ENCODE measurements at regions not wholly inside any gene's neighbourhood (a gene's known extent, or its start where the extent isn't known, plus 50 kb on each side); places are given as distances from the start of the nearest gene placed in this dataset.
A peak's percentile ranks its signal among the peaks of the same experiment; 100 is the strongest.

GRCh38 chr4:41427931-41428600 lies 109.9 kb upstream of the LIMCH1 start:
- H3K27me3 ChIP-seq (ENCODE audit: control insufficient read depth, insufficient read depth, low read length), result no peaks in the 10 kb centered on the region
- no peak overlapping the region for H3K4me3 ChIP-seq (ENCODE audit: low read depth, low read length)
- H3K4me1 ChIP-seq (ENCODE audit: control insufficient read depth, insufficient read depth, low read length), result peaks cover 50% of the 10 kb centered on the region
- no peaks in the 10 kb centered on the region for H3K36me3 ChIP-seq (ENCODE audit: control insufficient read depth, insufficient read depth, low read length)
- peak overlapping the region; percentile 39 for H3K27ac ChIP-seq (ENCODE audit: low read depth, low read length)
- no peaks in the 10 kb centered on the region for H3K9me3 ChIP-seq (ENCODE audit: control insufficient read depth, insufficient read depth, low read length)
- H3K9ac ChIP-seq (ENCODE audit: low read depth, low read length), result no peak overlapping the region

- H3K9ac ChIP-seq (ENCODE audit: low read depth, low read length), result no peak overlapping the region
- peak overlapping the region; percentile 39 for H3K27ac ChIP-seq (ENCODE audit: low read depth, low read length)
- H3K27me3 ChIP-seq (ENCODE audit: control insufficient read depth, insufficient read depth, low read length), result no peaks in the 10 kb centered on the region
- H3K4me1 ChIP-seq (ENCODE audit: control insufficient read depth, insufficient read depth, low read length), result peaks cover 57% of the 10 kb centered on the region
- H3K36me3 ChIP-seq (ENCODE audit: control insufficient read depth, insufficient read depth, low read length), result no peaks in the 10 kb centered on the region
- no peak overlapping the region for H3K4me3 ChIP-seq (ENCODE audit: low read depth, low read length)
- H3K9me3 ChIP-seq (ENCODE audit: control insufficient read depth, insufficient read depth, low read length), result no peaks in the 10 kb centered on the region
Measured at GRCh38 chr4:41428601-41429279, 109.2 kb upstream of the LIMCH1 start.

- H3K4me3 ChIP-seq (ENCODE audit: low read depth, low read length), result no peak overlapping the region
- no peaks in the 10 kb centered on the region for H3K9me3 ChIP-seq (ENCODE audit: control insufficient read depth, insufficient read depth, low read length)
- H3K4me1 ChIP-seq (ENCODE audit: control insufficient read depth, insufficient read depth, low read length), result peaks cover 62% of the 10 kb centered on the region
- no peak overlapping the region for H3K9ac ChIP-seq (ENCODE audit: low read depth, low read length)
- no peaks in the 10 kb centered on the region for H3K27me3 ChIP-seq (ENCODE audit: control insufficient read depth, insufficient read depth, low read length)
- no peaks in the 10 kb centered on the region for H3K36me3 ChIP-seq (ENCODE audit: control insufficient read depth, insufficient read depth, low read length)
- H3K27ac ChIP-seq (ENCODE audit: low read depth, low read length), result no peak overlapping the region
Measured at GRCh38 chr4:41429280-41429669, 108.7 kb upstream of the LIMCH1 start.

DNA sequence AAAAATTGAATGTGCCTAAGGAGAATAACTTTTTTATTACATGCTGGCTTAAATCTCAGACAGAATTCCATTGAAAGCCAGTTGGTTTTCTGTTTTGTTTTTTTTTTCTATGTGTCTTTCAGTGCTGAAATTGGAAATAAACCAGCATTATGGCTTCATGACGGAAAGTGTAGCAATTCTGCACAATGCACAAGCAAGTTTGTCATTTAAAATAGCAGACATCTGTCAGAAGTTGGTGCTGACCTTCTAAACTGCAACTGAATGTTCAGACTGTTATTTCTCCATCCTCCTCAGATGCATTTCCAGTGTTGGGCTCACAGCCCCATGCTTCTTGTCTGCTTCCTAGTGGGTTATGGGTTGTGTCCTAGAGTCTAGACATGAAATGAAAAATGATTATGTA lies 107.2 kb upstream of the LIMCH1 start:
- H3K4me1 ChIP-seq (ENCODE audit: control insufficient read depth, insufficient read depth, low read length), result peaks cover 62% of the 10 kb centered on the region
- no peak overlapping the region for H3K4me3 ChIP-seq (ENCODE audit: low read depth, low read length)
- no peak overlapping the region for H3K9ac ChIP-seq (ENCODE audit: low read depth, low read length)
- peak overlapping the region; percentile 97 for H3K27ac ChIP-seq (ENCODE audit: low read depth, low read length)
- no peaks in the 10 kb centered on the region for H3K36me3 ChIP-seq (ENCODE audit: control insufficient read depth, insufficient read depth, low read length)
- H3K27me3 ChIP-seq (ENCODE audit: control insufficient read depth, insufficient read depth, low read length), result no peaks in the 10 kb centered on the region
- H3K9me3 ChIP-seq (ENCODE audit: control insufficient read depth, insufficient read depth, low read length), result no peaks in the 10 kb centered on the region

- Histone ChIP-seq H3K27ac (ENCODE audit: low read depth, low read length) (peak overlapping the region; percentile 97), H3K9ac (ENCODE audit: low read depth, low read length) (no peak overlapping the region), H3K36me3 (ENCODE audit: control insufficient read depth, insufficient read depth, low read length) (no peaks in the 10 kb centered on the region), H3K4me3 (ENCODE audit: low read depth, low read length) (no peak overlapping the region), H3K4me1 (ENCODE audit: control insufficient read depth, insufficient read depth, low read length) (peaks cover 65% of the 10 kb centered on the region), H3K9me3 (ENCODE audit: control insufficient read depth, insufficient read depth, low read length) (no peaks in the 10 kb centered on the region), H3K27me3 (ENCODE audit: control insufficient read depth, insufficient read depth, low read length) (no peaks in the 10 kb centered on the region)
Measured at GRCh38 chr4:41431276-41431675, 106.7 kb upstream of the LIMCH1 start.

DNA sequence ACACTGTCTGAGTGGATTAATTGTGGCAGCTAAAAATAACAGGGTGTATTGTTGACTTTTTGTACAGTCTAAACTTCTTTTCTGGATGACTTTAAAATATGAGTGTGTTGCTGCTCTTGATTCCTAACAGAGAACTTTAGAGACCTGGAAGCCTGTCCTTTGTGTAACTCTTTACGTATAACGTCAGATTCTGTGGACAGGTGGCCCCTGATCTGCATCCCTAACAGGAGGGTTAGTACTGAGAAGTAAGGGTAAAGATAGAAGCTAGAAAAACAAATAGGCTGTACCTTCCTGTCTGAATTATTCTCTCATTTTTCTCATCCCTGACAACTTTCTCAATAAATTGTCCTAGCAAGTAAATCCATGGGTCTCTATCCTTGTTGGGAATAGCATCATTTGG lies 105.7 kb upstream of the LIMCH1 start:
- Histone ChIP-seq H3K9ac (ENCODE audit: low read depth, low read length) (peak overlapping the region; percentile 12), H3K27ac (ENCODE audit: low read depth, low read length) (peak overlapping the region; percentile 97), H3K36me3 (ENCODE audit: control insufficient read depth, insufficient read depth, low read length) (no peaks in the 10 kb centered on the region), H3K4me1 (ENCODE audit: control insufficient read depth, insufficient read depth, low read length) (peaks cover 69% of the 10 kb centered on the region), H3K4me3 (ENCODE audit: low read depth, low read length) (no peak overlapping the region), H3K27me3 (ENCODE audit: control insufficient read depth, insufficient read depth, low read length) (no peaks in the 10 kb centered on the region), H3K9me3 (ENCODE audit: control insufficient read depth, insufficient read depth, low read length) (no peaks in the 10 kb centered on the region)

DNA sequence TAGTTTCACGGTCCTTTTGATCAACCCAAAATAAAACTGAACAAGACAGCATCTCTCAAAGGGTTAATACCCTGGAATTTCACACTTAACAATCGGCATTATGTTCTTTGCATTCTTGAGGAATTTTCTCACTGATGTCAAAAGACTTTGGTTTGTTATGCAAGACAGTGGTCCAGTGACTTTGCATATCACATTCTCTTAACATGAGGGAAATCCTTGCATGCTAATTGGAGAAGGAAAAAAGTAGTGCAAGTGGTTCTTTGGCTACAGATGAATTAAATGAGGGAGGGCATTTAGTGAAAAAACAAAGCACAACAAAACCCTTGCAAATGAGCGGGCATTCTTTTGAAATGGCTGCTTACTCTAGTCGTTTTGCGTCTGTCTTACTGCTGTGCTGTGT lies 105.1 kb upstream of the LIMCH1 start:
- Histone ChIP-seq H3K4me1 (ENCODE audit: control insufficient read depth, insufficient read depth, low read length) (peaks cover 69% of the 10 kb centered on the region), H3K36me3 (ENCODE audit: control insufficient read depth, insufficient read depth, low read length) (no peaks in the 10 kb centered on the region), H3K4me3 (ENCODE audit: low read depth, low read length) (no peak overlapping the region), H3K9me3 (ENCODE audit: control insufficient read depth, insufficient read depth, low read length) (no peaks in the 10 kb centered on the region), H3K27me3 (ENCODE audit: control insufficient read depth, insufficient read depth, low read length) (no peaks in the 10 kb centered on the region), H3K27ac (ENCODE audit: low read depth, low read length) (peak overlapping the region; percentile 97), H3K9ac (ENCODE audit: low read depth, low read length) (peak overlapping the region; percentile 36; the same call in 1 of the 2 replicates)

- no peaks in the 10 kb centered on the region for H3K36me3 ChIP-seq (ENCODE audit: control insufficient read depth, insufficient read depth, low read length)
- H3K27ac ChIP-seq (ENCODE audit: low read depth, low read length), result peak overlapping the region; percentile 97
- no peak overlapping the region for H3K4me3 ChIP-seq (ENCODE audit: low read depth, low read length)
- peak overlapping the region; percentile 36; the same call in 1 of the 2 replicates for H3K9ac ChIP-seq (ENCODE audit: low read depth, low read length)
- H3K27me3 ChIP-seq (ENCODE audit: control insufficient read depth, insufficient read depth, low read length), result no peaks in the 10 kb centered on the region
- H3K4me1 ChIP-seq (ENCODE audit: control insufficient read depth, insufficient read depth, low read length), result peaks cover 65% of the 10 kb centered on the region
- H3K9me3 ChIP-seq (ENCODE audit: control insufficient read depth, insufficient read depth, low read length), result no peaks in the 10 kb centered on the region
Measured at GRCh38 chr4:41433361-41433760, 104.6 kb upstream of the LIMCH1 start.

GRCh38 chr4:41435510-41435909 lies 102.4 kb upstream of the LIMCH1 start:
- no peak overlapping the region for H3K27ac ChIP-seq (ENCODE audit: low read depth, low read length)
- H3K36me3 ChIP-seq (ENCODE audit: control insufficient read depth, insufficient read depth, low read length), result no peaks in the 10 kb centered on the region
- H3K4me1 ChIP-seq (ENCODE audit: control insufficient read depth, insufficient read depth, low read length), result peaks cover 57% of the 10 kb centered on the region

DNA sequence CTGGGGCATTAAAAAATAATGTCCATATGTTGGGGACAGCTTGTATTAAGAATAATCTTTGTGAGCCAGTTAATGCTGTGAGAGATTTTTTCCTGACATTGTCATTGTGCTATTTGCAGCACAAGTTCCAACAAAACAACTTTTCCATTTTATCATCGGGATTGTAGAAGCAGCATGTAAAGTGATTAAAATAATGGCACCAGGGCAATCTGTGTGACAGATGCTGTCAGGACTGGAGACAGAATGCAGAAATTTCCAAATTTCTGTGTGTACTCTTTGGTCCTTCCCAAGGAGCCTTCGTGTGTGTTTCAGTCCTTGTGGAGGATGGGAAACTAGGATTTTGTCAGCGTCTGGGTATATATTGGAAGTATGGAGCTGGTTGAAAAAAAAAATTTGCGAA lies 101.5 kb upstream of the LIMCH1 start:
- no peak overlapping the region for H3K9ac ChIP-seq (ENCODE audit: low read depth, low read length)
- no peak overlapping the region for H3K27ac ChIP-seq (ENCODE audit: low read depth, low read length)
- no peaks in the 10 kb centered on the region for H3K9me3 ChIP-seq (ENCODE audit: control insufficient read depth, insufficient read depth, low read length)
- no peaks in the 10 kb centered on the region for H3K27me3 ChIP-seq (ENCODE audit: control insufficient read depth, insufficient read depth, low read length)
- H3K36me3 ChIP-seq (ENCODE audit: control insufficient read depth, insufficient read depth, low read length), result no peaks in the 10 kb centered on the region
- peaks cover 53% of the 10 kb centered on the region for H3K4me1 ChIP-seq (ENCODE audit: control insufficient read depth, insufficient read depth, low read length)
- H3K4me3 ChIP-seq (ENCODE audit: low read depth, low read length), result no peak overlapping the region

More at GRCh38 chr4:41435510-41435909, 102.4 kb upstream of the LIMCH1 start:
- no peak overlapping the region for H3K9ac ChIP-seq (ENCODE audit: low read depth, low read length)
- no peaks in the 10 kb centered on the region for H3K9me3 ChIP-seq (ENCODE audit: control insufficient read depth, insufficient read depth, low read length)
- no peaks in the 10 kb centered on the region for H3K27me3 ChIP-seq (ENCODE audit: control insufficient read depth, insufficient read depth, low read length)
- H3K4me3 ChIP-seq (ENCODE audit: low read depth, low read length), result no peak overlapping the region

GRCh38 chr4:41437111-41437536 lies 100.8 kb upstream of the LIMCH1 start:
- Histone ChIP-seq H3K4me3 (ENCODE audit: low read depth, low read length) (no peak overlapping the region), H3K27me3 (ENCODE audit: control insufficient read depth, insufficient read depth, low read length) (no peaks in the 10 kb centered on the region), H3K9me3 (ENCODE audit: control insufficient read depth, insufficient read depth, low read length) (no peaks in the 10 kb centered on the region), H3K4me1 (ENCODE audit: control insufficient read depth, insufficient read depth, low read length) (peaks cover 47% of the 10 kb centered on the region), H3K9ac (ENCODE audit: low read depth, low read length) (no peak overlapping the region), H3K27ac (ENCODE audit: low read depth, low read length) (peak overlapping the region; percentile 44), H3K36me3 (ENCODE audit: control insufficient read depth, insufficient read depth, low read length) (no peaks in the 10 kb centered on the region)

Data from HUES48 (cell line).